GM18870 (cell line): ENCODE measurements at regions not wholly inside any gene's neighbourhood (a gene's known extent, or its start where the extent isn't known, plus 50 kb on each side); places are given as distances from the start of the nearest gene placed in this dataset.

Experiments used
- ATAC-seq: cut with Tn5 transposase; IDR thresholded peaks from one replicate; pipeline ENCODE4 v1.9.1; 2021; ENCODE audit warnings: moderate library complexity; ENCODE audit not compliant: unreplicated experiment

DNA sequence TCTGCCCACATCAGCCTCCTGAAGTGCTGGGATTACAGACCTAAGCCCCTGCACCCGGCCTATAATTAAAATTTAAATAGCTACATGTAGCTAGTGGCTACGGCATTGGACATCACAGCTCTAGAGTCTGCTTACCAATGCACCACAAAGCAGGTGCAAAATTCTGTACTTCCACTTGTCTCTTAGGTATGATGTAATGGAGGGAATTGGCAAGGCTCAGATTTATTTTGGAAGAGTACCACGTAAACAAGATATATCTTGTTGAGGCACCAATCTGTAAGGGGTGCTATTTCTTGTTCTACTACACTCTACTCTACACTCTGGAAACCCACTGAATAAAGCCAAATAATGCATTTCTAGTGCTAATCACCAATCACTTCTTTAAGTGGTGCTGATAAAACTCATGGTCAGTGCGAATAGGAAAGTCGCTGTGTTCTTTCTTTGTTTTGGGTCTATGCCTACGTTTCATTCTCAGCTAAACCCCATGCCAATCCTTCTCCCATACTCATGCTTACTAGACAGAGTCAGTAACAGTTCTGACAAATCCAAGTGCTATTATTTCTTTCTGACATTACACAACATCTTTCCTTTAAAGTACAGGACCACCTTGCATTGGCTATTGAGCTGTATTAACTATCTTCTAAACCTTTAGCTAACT, 92.3 kb downstream of the GC start:
- ATAC-seq, result no peak

DNA sequence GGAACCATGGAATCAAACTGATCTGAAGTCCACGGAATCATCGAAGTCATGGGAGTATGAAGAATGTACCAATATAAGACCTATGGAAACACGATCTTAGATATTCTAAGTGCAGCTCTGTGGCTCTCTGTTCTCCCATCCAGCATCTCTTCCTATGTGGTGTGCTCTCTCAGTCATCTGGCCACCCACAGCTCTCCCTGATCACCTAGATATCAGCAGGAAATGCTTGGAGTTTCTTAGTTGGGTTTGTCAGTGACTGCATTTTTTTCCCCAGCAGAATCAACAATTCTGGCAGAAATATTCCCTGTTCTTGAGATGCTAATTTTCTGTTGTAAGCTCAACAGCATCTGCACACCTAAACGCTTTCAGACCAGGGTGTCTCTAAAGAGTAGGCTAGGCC, 94.1 kb downstream of the GC start:
- no peak for ATAC-seq

DNA sequence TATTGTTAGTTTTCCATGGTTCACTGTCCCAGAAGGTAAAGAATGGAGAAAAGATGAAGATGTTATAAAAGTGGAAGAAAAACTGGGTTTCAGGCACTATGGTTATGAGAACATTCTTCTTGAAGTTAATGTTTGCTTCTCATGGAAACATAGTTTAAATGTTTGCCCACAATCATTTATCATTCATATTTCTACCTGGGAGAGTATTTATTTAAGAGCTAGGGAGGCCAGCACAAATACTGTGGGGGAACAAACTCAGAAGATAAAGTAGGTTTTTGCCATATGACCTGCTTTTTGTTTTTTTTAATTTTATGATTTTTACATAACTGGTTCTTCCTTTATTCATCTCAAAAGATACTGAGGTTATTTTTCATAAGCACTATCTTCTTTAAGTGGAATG, 96.8 kb downstream of the GC start:
- no peak for ATAC-seq

DNA sequence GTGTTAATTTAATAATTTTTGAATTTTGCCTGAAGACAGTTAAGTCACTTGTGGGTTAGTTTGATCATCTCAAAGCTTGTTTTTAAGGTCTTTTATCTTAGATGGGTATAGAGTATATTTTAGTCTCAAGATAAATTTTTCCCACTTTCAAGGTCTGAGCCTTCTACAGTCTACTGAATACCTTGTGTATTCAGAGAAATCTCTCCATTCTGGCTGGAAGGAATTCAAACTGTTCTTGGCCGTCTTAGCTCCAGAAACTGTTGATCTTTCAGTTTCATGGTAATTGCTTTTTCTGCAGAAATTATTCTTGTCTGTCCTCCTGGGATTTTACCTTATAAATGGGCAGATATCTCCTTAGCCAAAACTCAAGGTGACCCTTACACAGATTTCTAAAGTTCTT, 97.9 kb downstream of the GC start:
- no peak for ATAC-seq

DNA sequence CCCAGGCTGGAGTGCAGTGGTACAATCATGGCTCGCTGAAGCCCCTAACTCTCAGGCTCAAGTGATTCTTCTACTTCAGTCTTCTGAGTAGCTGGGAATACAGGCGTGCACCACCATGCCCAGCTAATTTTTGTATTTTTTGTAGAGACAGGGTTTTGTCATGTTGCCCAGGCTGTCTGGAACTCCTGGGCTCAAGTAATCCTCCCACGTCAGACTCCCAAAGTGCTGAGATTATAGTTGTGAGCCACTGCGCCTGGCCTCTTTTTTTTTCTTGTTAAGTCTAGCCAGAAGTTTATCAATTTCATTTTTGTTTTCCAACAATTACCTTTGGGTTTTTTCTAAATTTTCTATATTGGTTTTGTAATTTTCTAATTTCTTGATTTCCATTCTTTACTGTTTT, 100.6 kb downstream of the GC start:
- ATAC-seq, result no peak

DNA sequence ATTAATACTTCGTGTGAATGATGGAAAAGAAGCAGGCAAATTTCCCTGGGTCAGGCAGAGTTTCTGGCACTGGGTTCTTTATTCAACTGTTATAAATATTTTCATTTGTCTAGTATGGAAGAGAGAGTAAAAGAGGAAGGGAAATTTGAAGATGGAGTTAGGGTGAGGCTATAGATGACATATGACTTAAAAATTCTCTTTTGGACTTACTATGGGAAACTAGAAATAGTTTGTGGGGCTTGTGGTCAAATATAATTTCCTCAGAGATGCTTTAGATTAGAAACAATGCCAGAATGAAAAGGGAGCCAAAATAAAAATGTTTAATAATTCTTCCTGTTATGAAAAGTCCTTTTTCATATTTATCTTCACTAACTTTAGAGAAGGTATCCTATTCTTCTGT, 103.2 kb downstream of the GC start:
- no peak for ATAC-seq

DNA sequence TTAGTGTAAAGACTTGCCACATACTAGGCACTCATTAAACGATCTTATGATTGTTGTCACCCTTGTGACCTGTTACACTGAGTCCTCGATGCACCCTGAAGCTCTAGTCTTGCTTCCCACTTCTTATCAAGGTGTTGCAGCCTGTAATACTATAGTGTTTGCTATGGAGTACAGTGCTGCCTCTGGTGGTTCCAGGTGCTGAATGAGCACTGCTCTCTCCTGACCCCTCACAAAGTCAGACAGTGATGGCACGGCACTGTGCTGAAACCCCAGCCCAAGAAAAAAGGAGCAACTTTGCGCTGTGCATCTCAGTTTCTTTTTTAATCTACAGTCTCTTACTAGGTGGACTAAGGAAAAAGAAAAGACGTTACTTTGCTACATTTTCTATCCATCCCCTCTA, 106.3 kb downstream of the GC start:
- ATAC-seq, result no peak

DNA sequence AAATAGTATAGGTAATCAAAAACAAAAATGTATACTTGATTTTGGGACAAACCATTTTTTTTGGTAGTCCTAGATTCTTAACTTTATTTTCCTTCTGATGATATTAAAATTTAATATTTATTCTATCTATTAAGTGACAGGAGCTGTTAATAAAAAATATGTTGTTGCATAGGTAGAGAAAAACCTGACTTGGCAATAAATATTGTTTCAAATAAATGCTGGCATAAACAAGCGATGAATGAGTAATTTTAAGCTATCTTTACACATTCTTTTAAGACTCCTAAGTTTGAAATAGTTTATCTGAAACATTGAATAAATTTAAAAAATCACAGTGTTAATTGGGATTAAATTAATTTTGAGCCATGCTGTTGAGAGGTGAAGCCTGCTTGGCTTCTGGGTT, 114.6 kb downstream of the GC start:
- no peak for ATAC-seq

DNA sequence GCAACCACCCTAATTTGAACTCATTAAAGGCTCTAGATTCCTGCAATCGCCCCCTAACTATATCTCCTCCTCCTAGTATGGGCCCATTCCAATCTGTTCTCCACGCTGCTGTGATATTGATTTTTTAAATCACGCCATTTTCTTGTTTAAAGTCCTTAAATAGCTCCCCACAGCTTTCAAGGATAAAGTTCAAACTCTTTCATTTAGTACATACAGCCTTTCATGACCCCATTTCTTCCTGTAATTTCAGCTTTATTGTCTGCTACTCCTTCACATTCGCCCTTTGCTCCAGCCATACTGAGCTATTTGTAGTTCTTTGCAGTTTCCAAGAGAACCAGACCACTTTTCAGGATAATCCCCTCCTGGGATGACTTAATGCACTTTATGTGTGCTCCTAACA, 118.5 kb downstream of the GC start:
- no peak for ATAC-seq

DNA sequence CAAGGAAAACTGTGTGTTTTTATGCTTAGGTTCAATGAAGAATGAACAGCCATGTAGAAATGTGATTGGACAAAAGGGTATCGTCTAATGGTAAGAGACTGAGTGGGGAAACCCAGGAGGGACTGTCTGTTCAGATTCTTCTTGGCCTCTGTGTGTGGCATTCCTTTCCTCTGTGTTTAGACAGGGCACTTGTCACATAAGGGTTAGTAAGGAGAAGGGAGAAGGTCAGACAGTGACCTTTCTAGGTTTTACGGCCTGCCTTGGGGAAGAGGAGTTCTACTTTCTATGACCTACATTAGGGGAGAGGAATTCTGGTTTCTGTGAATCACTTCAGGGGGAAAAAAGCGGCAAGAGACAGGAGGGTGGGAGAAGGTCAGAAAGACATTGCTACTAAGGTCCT, 119.5 kb downstream of the GC start:
- no peak for ATAC-seq

DNA sequence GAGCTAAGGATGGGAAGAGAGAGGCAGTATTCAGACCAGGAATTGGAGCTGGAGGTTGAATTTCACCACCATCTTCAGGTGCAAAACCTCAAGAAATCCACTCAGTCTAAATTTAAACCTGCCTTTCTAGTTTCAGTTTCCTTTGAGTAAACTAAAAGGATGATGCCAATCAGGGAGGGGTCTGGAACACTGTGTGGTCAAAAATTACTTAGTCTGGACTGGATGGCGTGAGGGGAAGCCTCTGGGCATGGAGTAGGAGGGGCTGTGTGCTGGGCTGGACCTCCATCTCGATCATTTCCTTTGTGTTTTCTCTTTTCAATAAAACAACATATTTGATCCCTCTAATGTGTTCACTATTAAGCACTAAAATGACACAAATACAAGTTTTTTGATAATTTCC, 120.1 kb downstream of the GC start:
- ATAC-seq, result peak; percentile 82

DNA sequence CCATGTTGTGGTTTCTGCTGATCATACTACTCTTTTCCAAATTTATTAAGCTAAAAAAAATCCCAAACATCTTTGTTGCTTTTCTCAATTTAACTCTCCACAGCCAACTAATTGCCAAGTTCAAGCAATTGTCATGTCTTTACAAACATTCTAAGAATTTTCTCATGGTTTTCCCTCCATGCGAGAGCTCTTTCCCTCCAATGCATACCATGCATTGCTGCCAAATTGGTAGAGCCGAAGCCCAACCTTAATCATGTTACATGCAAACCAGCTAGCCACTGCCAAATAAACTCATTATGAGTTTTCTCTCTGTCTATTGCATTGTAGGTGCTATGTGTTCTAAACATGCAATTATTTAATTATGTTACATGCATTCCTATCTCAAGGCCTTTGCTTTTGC, 123.9 kb downstream of the GC start:
- ATAC-seq, result no peak

DNA sequence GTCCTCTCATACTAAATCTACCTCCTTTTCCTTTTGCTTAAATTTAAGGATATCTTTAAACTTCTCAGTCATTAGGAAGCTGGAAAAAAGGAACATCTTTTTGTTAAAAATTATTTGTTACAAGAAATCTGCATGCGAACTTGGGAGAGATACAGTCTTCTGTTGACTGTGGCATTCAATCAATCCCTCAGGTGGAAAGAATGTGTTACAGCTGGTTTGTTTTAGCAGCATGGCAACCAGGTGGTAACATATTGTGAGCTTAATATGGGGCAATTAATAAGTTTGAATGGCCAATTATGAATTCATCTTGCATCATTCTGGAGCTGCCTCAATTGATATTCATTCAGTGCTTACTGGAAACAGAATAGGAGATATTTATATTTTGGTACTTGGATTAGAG, 135.0 kb downstream of the GC start:
- no peak for ATAC-seq

DNA sequence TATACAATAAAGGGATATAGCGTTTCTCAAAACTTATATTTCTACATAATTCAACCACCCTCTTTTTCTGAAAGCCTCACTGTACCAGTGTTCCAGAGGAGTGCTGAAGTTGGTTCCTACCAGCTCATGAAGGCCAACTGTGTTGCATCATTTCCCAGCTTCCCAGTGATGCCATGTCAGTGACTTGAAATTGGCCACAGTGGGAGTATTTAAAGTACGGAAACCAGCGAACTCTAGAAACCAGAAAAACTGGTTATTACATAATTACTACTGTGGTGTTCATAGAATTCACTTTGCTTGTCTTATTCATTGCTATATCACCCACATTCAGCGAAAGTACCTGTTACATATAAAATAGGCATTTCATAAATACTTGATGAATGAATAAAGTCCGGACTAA, 135.4 kb downstream of the GC start:
- ATAC-seq, result no peak

DNA sequence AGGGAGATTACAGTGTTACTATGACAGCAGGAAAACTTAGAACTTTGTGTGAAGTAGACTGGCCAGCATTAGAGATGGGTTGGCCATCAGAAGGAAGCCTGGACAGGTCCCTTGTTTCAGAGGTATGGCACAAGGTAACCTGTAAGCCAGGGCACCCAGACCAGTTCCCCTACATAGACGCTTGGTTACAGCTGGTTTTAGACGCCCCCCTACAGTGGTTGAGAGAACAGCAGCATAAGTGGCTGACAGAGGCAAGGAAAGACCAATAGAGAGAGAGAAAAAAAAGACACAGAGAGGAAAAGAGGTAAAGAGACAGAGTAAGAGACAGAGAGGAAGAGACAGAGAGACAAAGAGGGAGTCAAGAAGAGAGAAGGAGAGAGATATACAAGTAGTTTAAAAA, 144.5 kb downstream of the GC start:
- no peak for ATAC-seq

DNA sequence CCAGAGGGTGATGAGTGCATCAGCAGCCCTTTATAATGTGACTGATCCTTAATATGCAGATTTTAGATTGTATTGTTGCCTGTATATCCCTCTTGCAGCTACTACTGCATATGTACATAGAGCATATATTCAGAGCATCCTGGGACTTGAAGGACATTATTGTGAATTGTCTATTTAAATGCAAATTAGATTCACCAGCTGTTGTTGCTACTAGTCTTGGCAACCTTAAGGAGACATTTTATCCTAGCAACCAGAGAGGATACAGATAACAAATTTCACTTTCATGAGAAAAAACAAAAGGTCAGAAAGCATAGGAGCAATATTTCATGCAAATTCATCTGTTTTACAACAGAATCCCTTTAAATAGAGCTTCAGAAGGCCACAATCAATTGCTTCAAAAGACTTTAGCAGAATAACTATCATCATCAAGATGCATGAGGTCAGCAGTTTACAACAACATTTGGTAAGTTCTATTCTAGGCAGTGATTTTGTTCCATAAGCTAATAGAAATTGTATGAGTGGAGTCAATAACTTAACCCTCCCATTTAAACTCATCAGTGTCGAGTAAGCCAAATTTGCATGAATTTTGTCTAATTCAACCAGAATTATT, 148.6 kb downstream of the GC start:
- no peak for ATAC-seq

DNA sequence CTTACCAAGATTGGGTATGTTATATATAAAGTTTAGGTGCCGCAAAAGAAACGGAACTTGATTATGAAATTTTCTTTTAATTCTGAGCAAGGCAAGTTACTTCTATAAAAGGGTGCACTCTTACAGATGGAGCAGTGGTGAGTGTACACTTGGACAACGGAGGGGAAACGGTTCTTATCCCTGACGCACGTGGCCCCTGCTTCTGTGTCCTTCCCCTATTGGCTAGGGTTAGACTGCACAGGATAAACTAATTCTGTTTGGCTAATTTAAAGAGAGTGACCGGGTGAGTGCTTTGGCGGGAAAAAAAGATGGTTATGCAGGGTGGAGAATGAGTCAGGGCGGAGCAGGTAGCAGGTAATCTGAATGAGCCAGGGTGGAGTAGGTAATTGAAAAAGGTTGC, 149.5 kb downstream of the GC start:
- ATAC-seq, result no peak

DNA sequence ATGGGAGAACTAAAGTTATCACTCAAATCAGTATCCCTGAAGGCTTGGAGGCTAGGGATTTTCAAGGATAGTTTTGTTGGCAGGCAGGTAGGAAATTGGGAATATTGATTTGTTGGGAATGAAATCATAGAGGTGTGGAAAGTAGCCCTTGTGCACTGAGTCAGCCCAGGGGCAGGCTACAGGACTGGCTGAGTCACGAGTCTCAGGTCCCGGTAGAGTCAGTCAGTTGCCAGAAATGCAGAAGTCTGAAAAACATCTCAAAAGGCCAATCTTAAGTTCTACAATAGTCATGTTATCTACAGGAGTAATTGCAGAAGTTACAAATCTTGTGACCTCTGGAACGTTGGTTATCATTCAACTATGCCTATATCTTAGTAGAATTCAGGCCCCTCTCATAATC, 153.1 kb downstream of the GC start:
- ATAC-seq, result no peak

DNA sequence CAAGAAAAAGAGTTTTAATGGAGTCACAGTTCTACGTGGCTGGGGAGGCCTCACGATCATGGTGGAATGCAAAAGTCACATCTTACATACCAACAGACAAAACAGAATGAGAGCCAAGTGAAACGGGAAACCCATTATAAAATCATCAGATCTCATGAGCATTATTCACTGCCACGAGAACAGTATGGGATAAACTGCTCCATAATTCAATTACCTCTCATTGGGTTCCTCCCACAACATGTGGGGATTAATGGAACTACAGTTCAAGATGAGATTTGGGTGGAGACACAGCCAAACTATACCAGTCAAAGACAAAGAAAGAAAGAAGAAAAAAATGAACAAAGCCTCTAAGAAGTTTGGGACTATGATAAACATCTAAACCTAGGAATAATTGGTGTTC, 158.9 kb downstream of the GC start:
- ATAC-seq, result no peak
